HCEC 1CT (cell line): ENCODE measurements at regions not wholly inside any gene's neighbourhood (a gene's known extent, or its start where the extent isn't known, plus 50 kb on each side); places are given as distances from the start of the nearest gene placed in this dataset.
"Not testable (repeated sequence)": the region's sequence is repeated elsewhere in the genome, so short reads cannot be mapped to it uniquely, and the experiment has no call there.

Experiments
- DNase-seq: peaks from one replicate; pipeline ENCODE4 v3.0.0-alpha.2; 2017

GRCh38 chr6:51159260-51159659, 340.6 kb downstream of the TFAP2B start:
- DNase-seq, result not testable (repeated sequence)

- DNase-seq, result no peak
These were observed 343.1 kb downstream of the TFAP2B start for GRCh38 chr6:51161752-51162151.

- no peak for DNase-seq
These were observed 345.3 kb downstream of the TFAP2B start for GRCh38 chr6:51163843-51164529.

DNA sequence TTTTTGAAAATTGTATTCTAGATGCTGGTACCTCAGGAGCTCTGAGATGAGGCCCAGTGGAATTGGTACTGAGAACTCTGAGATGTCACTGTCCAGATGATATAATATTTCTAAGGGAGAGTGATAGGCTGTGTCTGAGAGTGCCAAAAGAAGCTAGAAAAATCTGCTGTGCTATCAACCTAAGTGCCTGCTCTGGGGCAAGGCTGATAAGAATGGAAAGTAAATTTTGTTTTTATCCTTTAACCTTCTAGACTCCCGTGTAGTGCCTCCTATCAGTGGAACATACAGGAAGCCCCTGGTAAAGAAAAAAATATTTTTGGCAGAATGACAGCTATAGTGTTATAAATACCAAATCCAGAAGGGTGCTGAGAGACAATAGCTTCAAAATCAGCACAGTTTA, 348.2 kb downstream of the TFAP2B start:
- no peak for DNase-seq

- no peak for DNase-seq
These were observed 348.8 kb downstream of the TFAP2B start for GRCh38 chr6:51167468-51167867.

DNA sequence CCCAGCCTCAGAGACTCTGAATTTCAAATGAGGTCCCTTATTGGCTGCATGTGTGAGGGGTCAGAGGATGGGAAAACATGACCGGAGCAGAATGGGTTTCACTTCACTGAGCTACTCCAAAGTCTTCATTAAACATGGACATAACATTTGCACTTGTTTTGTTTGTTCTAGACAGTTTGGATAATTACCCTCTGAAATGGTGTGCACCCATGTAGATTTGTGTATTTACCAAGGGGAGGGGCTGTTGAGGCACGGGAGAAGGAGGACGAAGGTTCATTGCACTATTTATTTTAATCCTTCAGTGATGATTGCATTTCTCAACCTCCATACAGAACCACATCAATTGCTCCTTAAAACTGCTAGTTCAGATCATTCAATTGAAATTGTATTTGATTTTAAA, 364.2 kb downstream of the TFAP2B start:
- no peak for DNase-seq

DNA sequence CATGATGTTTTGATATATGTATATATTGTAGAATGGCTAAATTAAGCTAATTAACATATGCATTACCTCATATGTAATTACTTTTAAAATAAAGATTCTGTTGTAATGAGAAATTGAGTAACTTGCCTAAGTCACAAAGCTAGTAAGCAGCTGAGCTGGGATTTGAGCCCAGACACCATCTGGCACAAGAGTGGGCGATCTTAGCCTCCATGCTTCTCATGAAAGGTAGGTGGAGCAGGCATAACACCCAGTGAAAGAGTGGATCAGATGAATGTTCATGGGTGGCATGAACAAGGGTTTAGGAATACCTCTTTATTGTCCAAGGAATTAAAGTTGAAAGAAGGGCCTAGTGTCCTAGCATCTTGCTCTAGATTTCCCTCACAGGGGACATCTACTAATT, 365.4 kb downstream of the TFAP2B start:
- DNase-seq, result no peak

DNA sequence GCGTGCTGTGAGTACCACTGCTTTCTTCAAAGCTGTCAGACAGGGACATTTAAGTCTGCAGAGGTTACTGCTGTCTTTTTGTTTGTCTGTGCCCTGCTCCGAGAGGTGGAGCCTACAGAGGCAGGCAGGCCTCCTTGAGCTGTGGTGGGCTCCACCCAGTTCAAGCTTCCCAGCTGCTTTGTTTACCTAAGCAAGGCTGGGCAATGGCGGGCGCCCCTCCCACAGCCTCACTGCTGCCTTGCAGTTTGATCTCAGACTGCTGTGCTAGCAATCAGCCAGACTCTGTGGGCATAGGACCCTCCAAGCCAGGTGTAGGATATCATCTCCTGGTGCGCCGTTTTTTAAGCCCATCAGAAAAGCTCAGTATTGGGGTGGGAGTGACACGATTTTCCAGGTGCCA, 374.5 kb downstream of the TFAP2B start:
- DNase-seq, result not testable (repeated sequence)

GRCh38 chr6:51199105-51199552, 380.5 kb downstream of the TFAP2B start:
- DNase-seq, result no peak

- no peak for DNase-seq
These were observed 381.1 kb downstream of the TFAP2B start for GRCh38 chr6:51199733-51200260.

GRCh38 chr6:51200676-51201075, 382.0 kb downstream of the TFAP2B start:
- no peak for DNase-seq

DNA sequence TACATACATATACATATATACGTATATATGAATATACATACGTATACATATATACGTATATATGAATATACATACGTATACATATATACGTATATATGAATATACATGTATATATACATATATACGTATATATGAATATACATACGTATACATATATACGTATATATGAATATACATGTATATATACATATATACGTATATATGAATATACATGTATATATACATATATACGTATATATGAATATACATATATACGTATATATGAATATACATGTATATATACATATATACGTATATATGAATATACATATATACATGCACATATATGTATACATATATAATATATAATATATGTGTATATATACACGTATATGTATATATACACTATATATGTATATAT, 384.0 kb downstream of the TFAP2B start:
- DNase-seq, result not testable (repeated sequence)

DNA sequence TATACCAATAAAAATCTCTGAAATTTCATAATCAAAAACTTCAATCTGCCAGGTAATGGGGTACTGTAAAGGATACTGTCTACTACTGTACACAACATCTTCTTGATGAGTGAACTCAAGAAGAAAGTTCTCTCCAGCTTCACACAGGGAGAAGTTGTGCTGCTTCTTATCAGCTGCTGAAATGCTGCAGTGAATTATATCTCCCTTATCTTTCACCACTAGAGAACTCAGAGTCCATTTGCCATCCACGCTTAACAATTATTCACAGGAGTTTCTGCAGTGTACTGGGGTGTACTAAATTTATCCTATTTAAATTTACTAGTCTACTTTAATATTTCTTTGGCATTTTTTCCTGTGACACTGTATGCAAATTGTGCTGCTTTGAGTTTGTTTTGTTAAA, 384.8 kb downstream of the TFAP2B start:
- DNase-seq, result no peak

- not testable (repeated sequence) for DNase-seq
These were observed 388.0 kb downstream of the TFAP2B start for GRCh38 chr6:51206686-51207085.

DNA sequence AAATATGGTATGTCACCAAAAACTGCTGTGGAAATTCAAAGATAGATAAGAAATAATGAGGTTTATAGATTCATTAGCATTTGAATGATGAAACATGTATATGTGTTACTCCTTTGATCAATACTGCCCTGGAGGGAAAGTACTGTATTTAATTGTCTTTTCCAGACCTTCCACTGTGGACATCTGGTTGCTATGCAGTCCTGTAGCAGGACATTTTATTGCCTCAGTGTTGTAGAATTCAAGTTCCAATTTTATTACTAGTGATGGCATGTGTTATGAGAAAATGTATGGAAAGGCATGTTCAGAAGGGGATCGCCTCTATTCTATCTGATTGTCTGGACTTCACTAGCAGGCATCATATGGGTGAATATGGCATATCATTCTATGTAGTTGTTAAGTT, 391.0 kb downstream of the TFAP2B start:
- no peak for DNase-seq

DNA sequence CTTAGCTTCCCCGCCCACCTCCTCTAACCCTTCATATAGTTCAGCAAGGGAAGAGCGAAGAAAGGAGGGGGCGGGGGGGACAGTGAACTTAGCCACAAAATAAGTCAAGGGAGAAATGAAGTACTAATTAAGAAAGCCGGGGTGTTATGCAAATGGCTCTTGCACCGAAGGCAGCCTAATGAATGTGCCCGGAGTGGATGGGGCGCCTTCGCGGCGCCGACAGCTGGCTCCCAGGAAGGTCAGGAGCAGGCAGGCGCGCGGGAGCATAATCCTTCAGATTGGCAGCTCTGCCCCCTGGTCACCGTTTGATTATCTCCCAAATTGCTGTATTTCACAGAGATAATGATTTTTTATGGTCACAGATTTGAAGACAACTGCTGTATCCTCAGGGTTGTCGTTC, 395.1 kb downstream of the TFAP2B start:
- DNase-seq, result no peak

- no peak for DNase-seq
These were observed 395.8 kb downstream of the TFAP2B start for GRCh38 chr6:51214442-51214841.

- no peak for DNase-seq
These were observed 399.5 kb downstream of the TFAP2B start for GRCh38 chr6:51218181-51218580.

DNA sequence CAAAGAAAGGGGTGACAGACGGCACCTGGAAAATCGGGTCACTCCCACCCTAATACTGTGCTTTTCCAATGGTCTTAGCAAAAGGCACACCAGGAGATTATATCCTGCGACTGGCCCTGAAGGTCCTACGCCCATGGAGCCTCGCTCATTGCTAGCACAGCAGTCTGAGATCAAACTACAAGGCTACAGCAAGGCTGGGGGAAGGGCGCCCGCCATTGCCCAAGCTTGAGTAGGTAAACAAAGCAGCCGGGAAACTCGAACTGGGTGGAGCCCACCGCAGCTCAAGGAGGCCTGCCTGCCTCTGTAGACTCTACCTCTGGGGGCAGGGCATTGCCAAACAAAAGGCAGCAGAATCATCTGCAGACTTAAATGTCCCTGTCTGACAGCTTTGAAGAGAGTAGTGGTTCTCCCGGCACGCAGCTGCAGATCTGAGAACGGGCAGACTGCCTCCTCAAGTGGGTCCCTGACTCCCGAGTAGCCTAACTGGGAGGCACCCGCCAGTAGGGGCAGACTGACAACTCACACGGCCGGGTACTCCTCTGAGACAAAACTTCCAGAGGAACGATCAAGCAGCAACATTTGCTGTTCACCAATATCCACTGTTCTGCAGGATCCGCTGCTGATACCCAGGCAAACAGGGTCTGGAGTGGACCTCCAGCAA, 406.0 kb downstream of the TFAP2B start:
- not testable (repeated sequence) for DNase-seq

- DNase-seq, result no peak
These were observed 422.7 kb downstream of the TFAP2B start for GRCh38 chr6:51241376-51241775.

GRCh38 chr6:51249798-51250197, 431.1 kb downstream of the TFAP2B start:
- DNase-seq, result no peak

DNA sequence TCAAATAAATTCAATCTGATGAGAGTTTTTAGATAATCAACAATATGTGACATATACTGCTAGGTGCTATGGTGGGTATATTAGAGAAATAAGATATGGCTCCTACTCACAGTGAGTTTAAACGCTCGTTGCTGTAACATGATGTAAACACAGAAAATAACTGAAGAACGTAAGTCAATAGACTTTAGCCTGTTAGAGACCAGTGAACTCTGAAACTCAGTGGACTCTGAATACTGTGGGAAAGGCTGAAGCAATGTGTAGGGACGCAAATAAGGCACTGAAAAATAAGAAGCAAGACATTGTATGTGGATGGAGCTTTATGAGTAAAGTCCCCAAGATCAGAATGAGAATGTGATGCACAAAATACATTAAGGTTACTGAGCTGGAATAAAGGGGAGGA, 431.6 kb downstream of the TFAP2B start:
- no peak for DNase-seq

GRCh38 chr6:51257938-51258337, 439.3 kb downstream of the TFAP2B start:
- DNase-seq, result no peak

GRCh38 chr6:51260003-51260402, 441.3 kb downstream of the TFAP2B start:
- no peak for DNase-seq

DNA sequence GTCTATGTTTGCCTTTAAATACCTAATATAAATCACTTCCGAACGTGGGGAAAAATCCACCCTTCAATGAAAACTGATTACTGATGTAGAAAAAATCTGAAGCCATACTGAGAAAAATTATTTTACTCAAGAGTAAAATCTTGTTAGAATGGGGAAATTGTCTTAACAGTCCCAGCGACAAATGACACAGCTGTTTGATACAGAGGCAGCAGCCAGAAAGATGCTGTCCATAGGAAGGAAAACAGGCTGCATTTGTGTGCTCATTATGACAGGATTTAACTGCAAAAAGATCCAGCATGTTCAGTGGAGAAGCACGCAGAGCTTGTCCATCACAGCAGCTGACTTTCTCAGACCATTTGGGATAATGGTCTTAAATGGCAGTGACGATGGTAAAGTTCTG, 443.0 kb downstream of the TFAP2B start:
- DNase-seq, result no peak
